Sigmoid colon (tissue), 6 donors: ENCODE measurements at regions not wholly inside any gene's neighbourhood (a gene's known extent, or its start where the extent isn't known, plus 50 kb on each side); places are given as distances from the start of the nearest gene placed in this dataset.
"Not testable (repeated sequence)": the region's sequence is repeated elsewhere in the genome, so short reads cannot be mapped to it uniquely, and the experiment has no call there.

ENCODE experiments used
- DNase-seq: peaks from one replicate; pipeline ENCODE4 v3.0.0-alpha.2; 2019
- H3K27ac ChIP-seq, 4 donors: fragments of 200-600 bp; sonication (generic); one replicate each; pipeline ENCODE4 v1.5.1; 2016 to 2019; ENCODE audit warnings: mild to moderate bottlenecking in 1 of 4
- H3K27me3 ChIP-seq, 3 donors: fragments of 200-600 bp; sonication (generic); one replicate each; pipeline ENCODE4 v1.5.1; 2019; ENCODE audit warnings: mild to moderate bottlenecking in 1 of 3
- H3K36me3 ChIP-seq, 4 donors: fragments of 200-600 bp; sonication (generic); one replicate each; pipeline ENCODE4 v1.5.1; 2016 to 2019
- H3K4me1 ChIP-seq, 4 donors: fragments of 200-600 bp; sonication (generic); one replicate each; pipeline ENCODE4 v1.5.1; 2017 to 2019
- H3K4me3 ChIP-seq, 4 donors: fragments of 200-600 bp; sonication (generic); one replicate each; pipeline ENCODE4 v1.5.1; 2017 to 2019; ENCODE audit warnings: mild to moderate bottlenecking in 2 of 4, moderate library complexity in 1 of 4
- H3K9me3 ChIP-seq, 4 donors: fragments of 200-600 bp in 3 of 4; sonication (generic) in 3 of 4; one replicate each; pipeline versions ENCODE4 v1.5.1 to v1.6.1; 2013 to 2019
- EP300 ChIP-seq, 4 donors: sonication (generic); formaldehyde crosslinking; IDR thresholded peaks; one replicate each; pipeline ENCODE4 v1.6.1; 2017; ENCODE audit warnings: antibody characterized with exemption in 4 of 4
- POLR2A ChIP-seq, 2 donors: fragments of 450-650 bp; IDR thresholded peaks; one replicate each; pipeline ENCODE4 v1.6.1; 2016; ENCODE audit warnings: antibody characterized with exemption in 2 of 2, mild to moderate bottlenecking in 2 of 2, moderate library complexity in 2 of 2
- POLR2AphosphoS5 ChIP-seq, 4 donors: sonication (generic); formaldehyde crosslinking; IDR thresholded peaks; one replicate each; pipeline ENCODE4 v1.6.1; 2017; ENCODE audit warnings: antibody characterized with exemption in 4 of 4
- WGBS, 2 donors: extraction: QIAGEN DNeasy Blood & Tissue Kit; methylation state at CpG; one replicate each; pipeline ENCODE4 v1.1.7; 2013; 5-methylcytosine and 5-hydroxymethylcytosine counted together
- intact Hi-C: fragments of 100-400 bp; cut with DNase I; formaldehyde crosslinking; loops from one replicate; pipeline ENCODE4 v1.15.1; 2023
- TF ChIP-seq, protein P1 (sequence below), 4 experiments: fragments of 450-650 bp in 3 of 4; fragments of 200-600 bp in 1 of 4; IDR thresholded peaks; one replicate each; pipeline ENCODE4 v1.5.1; 2016 to 2019; ENCODE audit warnings: antibody characterized with exemption in 4 of 4, mild to moderate bottlenecking in 3 of 4, moderate library complexity in 2 of 4
- donor health status: healthy with polysubstance abuse.
- donor health status: healthy.

DNA sequence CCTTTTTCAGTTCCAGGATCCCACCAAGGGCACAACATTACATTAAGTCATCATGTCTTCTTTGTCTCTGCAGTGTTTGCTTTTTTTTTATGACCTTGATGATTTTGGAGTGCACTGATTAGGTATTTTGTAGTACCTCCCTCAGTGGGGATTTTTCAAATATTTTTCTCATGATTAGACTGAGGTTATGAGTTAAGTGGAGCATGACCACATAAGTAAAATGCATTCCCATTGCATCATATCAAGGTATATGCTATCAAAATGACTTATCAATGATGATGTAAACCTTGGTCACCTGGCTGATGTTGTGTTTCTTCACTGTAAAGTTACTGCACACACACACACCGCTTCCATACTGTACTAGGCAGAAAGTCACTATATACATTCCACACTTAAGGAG lies 96.7 kb upstream of the TRPC4 start:
- no peak overlapping the region for H3K4me3 ChIP-seq
- DNase-seq: no peak
- TF ChIP-seq EP300 (IDR thresholded peaks at IDR 0.05) (no peak), POLR2AphosphoS5 (IDR thresholded peaks at IDR 0.05) (no peak), POLR2A (IDR thresholded peaks at IDR 0.05) (no peak)
- TF ChIP-seq, protein P1, sequence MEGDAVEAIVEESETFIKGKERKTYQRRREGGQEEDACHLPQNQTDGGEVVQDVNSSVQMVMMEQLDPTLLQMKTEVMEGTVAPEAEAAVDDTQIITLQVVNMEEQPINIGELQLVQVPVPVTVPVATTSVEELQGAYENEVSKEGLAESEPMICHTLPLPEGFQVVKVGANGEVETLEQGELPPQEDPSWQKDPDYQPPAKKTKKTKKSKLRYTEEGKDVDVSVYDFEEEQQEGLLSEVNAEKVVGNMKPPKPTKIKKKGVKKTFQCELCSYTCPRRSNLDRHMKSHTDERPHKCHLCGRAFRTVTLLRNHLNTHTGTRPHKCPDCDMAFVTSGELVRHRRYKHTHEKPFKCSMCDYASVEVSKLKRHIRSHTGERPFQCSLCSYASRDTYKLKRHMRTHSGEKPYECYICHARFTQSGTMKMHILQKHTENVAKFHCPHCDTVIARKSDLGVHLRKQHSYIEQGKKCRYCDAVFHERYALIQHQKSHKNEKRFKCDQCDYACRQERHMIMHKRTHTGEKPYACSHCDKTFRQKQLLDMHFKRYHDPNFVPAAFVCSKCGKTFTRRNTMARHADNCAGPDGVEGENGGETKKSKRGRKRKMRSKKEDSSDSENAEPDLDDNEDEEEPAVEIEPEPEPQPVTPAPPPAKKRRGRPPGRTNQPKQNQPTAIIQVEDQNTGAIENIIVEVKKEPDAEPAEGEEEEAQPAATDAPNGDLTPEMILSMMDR (IDR thresholded peaks at IDR 0.05): no peak
- H3K27ac ChIP-seq: no peak overlapping the region
- peaks cover 0 to 2% (median 0%) of the 10 kb centered on the region in 4 donors for H3K9me3 ChIP-seq
- no peaks in the 10 kb centered on the region for H3K27me3 ChIP-seq
- H3K4me1 ChIP-seq: no peaks in the 10 kb centered on the region
- intact Hi-C loops: no loop called here
- no peaks in the 10 kb centered on the region for H3K36me3 ChIP-seq
- WGBS, 2 donors: 89 to 95% methylated on average over 1 of the region's 1 CpG

DNA sequence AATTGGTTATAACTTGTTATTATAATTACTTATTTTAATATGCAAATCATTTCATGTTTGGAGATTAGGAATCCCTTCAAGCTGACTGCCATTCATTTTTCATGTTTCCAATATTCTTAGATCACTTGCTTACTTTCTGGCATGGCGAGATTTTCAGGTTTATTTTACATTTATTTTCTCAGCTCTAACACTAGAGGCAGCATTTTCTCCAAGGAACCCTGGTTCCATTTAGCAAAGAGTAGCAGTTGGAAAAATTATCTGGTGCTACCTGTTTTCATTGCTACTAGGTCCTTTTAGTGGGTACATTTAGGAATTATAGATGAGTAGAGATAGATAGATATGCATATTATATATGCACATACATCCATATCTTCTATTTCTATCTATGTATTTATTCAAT lies 90.9 kb upstream of the TRPC4 start:
- WGBS, 2 donors: 45 to 83% methylated on average over 1 of the region's 1 CpG
- no peak for DNase-seq
- no peak overlapping the region for H3K4me3 ChIP-seq
- intact Hi-C loops: no loop called here
- H3K27me3 ChIP-seq: no peaks in the 10 kb centered on the region
- no peak for TF ChIP-seq POLR2AphosphoS5 (IDR thresholded peaks at IDR 0.05)
- no peaks in the 10 kb centered on the region for H3K36me3 ChIP-seq
- H3K9me3 ChIP-seq: no peaks in the 10 kb centered on the region
- no peaks in the 10 kb centered on the region for H3K4me1 ChIP-seq
- no peak overlapping the region for H3K27ac ChIP-seq

DNA sequence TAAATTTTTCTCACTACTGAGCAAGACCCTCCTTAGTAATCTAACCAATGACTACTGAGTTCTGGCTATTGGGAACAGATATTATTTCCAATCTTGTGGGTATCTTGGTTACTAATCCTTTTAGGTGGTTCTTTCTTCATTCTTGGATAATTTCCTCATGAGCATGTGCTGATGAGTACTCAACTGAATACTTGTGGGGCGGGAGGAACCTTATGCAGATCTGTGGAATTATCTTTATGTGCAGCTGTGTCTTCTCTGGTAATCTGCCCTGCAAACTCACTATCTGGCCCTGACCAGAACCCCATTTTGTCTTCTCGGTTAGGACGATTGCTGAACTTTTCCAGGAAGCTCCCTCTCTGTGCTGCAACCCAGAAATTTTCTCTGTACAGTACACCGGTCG lies 89.7 kb upstream of the TRPC4 start:
- DNase-seq: no peak
- TF ChIP-seq, protein P1 (IDR thresholded peaks at IDR 0.05): no peak
- TF ChIP-seq POLR2AphosphoS5 (IDR thresholded peaks at IDR 0.05) (no peak), POLR2A (IDR thresholded peaks at IDR 0.05) (no peak), EP300 (IDR thresholded peaks at IDR 0.05) (no peak)
- H3K4me1 ChIP-seq: no peaks in the 10 kb centered on the region
- H3K27me3 ChIP-seq: no peaks in the 10 kb centered on the region
- H3K4me3 ChIP-seq: no peak overlapping the region
- H3K9me3 ChIP-seq: no peaks in the 10 kb centered on the region
- H3K36me3 ChIP-seq: no peaks in the 10 kb centered on the region
- 89 to 91% methylated on average over 5 of the region's 5 CpGs for WGBS, 2 donors
- no peak overlapping the region for H3K27ac ChIP-seq
- intact Hi-C loops: no loop called here

DNA sequence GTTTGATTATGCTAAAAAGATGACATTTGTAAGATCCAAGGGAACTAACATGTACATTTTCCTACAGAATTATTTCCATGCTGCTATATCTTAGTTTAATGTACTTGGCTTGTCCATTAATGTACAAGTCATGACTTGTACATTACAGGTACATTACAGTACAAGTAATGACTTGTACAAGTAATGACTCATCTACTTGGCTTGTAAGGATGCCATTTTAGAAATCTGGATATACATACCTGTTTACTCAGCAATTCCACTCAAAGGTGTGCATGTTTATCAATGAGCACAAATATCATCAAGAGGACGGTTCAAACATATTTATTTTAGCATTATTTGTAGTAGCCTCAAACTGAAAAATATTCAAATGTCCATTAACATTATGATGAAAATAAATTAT lies 87.0 kb upstream of the TRPC4 start:
- no peaks in the 10 kb centered on the region for H3K4me1 ChIP-seq
- H3K27me3 ChIP-seq: no peaks in the 10 kb centered on the region
- no peak overlapping the region for H3K4me3 ChIP-seq
- 30 to 74% methylated on average over 1 of the region's 1 CpG for WGBS, 2 donors
- peaks cover 0 to 4% (median 0%) of the 10 kb centered on the region in 4 donors for H3K9me3 ChIP-seq
- TF ChIP-seq EP300 (IDR thresholded peaks at IDR 0.05): no peak
- no peak for TF ChIP-seq POLR2A (IDR thresholded peaks at IDR 0.05)
- TF ChIP-seq POLR2AphosphoS5 (IDR thresholded peaks at IDR 0.05): no peak
- TF ChIP-seq, protein P1 (IDR thresholded peaks at IDR 0.05): no peak
- no peaks in the 10 kb centered on the region for H3K36me3 ChIP-seq
- intact Hi-C loops: no loop called here
- DNase-seq: no peak
- H3K27ac ChIP-seq: no peak overlapping the region

DNA sequence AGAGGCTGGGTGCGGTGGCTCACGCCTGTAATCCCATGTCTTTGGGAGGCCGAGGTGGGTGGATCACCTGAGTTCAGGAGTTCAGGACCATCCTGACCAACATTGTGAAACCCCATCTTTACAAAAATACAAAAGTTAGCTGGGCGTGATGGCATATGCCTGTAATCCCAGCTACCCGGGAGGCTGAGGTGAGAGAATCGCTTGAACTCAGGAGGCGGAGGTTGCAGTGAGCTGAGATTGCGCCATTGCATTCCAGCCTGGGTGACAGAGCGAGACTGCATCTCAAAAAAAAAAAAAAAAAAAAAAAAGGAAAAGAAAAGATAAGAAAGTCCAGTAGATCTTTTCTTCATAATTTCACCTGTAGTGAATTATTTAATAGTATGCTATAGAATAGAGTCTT lies 85.0 kb upstream of the TRPC4 start:
- DNase-seq, H3K27ac ChIP-seq, H3K27me3 ChIP-seq, intact Hi-C loops, H3K4me3 ChIP-seq, H3K4me1 ChIP-seq, H3K36me3 ChIP-seq, H3K9me3 ChIP-seq: not testable (repeated sequence)
- 93 to 94% methylated on average over 9 of the region's 9 CpGs for WGBS, 2 donors

DNA sequence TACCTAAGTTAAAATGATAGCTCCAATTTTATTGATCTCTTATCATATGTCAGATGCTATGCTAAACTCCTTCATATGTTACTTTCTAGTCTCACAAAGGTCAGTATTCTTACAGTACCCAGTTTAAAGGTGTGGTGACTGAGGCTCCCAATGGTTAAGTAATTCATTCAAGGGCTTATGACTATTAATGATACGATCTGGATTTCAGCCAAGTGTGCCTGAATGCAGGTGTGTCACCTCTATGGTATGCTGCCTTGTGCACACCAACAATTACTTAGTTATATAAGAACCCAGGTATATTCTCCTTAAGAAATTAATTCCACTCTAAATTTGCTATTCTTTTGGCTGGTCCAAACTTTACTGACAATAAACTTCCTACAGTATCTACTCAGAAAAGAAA lies 84.6 kb upstream of the TRPC4 start:
- Histone ChIP-seq H3K4me1 (no peaks in the 10 kb centered on the region), H3K9me3 (peaks cover 0 to 4% (median 0%) of the 10 kb centered on the region in 4 donors), H3K27me3 (no peaks in the 10 kb centered on the region), H3K36me3 (no peaks in the 10 kb centered on the region), H3K27ac (no peak overlapping the region), H3K4me3 (no peak overlapping the region)
- no peak for TF ChIP-seq POLR2A (IDR thresholded peaks at IDR 0.05)
- TF ChIP-seq, protein P1 (IDR thresholded peaks at IDR 0.05): no peak
- no peak for TF ChIP-seq EP300 (IDR thresholded peaks at IDR 0.05)
- TF ChIP-seq POLR2AphosphoS5 (IDR thresholded peaks at IDR 0.05): no peak
- 66 to 77% methylated on average over 1 of the region's 1 CpG for WGBS, 2 donors
- intact Hi-C loops: no loop called here
- DNase-seq: no peak
